ENCODE measurements at regions not wholly inside any gene's neighbourhood (a gene's known extent, or its start where the extent isn't known, plus 50 kb on each side); places are given as distances from the start of the nearest gene placed in this dataset.

- H3K36me3 ChIP-seq (ENCODE audit: control insufficient read depth in 2 of 3, insufficient read depth in 3 of 3, low read length in 3 of 3): no peaks in the 10 kb centered on the region
- TF ChIP-seq, protein P1, sequence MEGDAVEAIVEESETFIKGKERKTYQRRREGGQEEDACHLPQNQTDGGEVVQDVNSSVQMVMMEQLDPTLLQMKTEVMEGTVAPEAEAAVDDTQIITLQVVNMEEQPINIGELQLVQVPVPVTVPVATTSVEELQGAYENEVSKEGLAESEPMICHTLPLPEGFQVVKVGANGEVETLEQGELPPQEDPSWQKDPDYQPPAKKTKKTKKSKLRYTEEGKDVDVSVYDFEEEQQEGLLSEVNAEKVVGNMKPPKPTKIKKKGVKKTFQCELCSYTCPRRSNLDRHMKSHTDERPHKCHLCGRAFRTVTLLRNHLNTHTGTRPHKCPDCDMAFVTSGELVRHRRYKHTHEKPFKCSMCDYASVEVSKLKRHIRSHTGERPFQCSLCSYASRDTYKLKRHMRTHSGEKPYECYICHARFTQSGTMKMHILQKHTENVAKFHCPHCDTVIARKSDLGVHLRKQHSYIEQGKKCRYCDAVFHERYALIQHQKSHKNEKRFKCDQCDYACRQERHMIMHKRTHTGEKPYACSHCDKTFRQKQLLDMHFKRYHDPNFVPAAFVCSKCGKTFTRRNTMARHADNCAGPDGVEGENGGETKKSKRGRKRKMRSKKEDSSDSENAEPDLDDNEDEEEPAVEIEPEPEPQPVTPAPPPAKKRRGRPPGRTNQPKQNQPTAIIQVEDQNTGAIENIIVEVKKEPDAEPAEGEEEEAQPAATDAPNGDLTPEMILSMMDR (IDR thresholded peaks at IDR 0.05; ENCODE audit: borderline replicate concordance, extremely low read depth, insufficient read depth): no peak
- H3K9me3 ChIP-seq (ENCODE audit: control insufficient read depth in 2 of 3, insufficient read depth in 1 of 3, low read length in 3 of 3): peaks cover 0 to 2% (median 0%) of the 10 kb centered on the region in 3 donors
- FAIRE-seq (no peak), DNase-seq (no peak)
- intact Hi-C loops (cut with DNase I): no loop called here
- H3K4me3 ChIP-seq (ENCODE audit: low read length in 3 of 3): no peak overlapping the region
- H3K27ac ChIP-seq (ENCODE audit: low read depth in 2 of 2, low read length in 2 of 2): no peak overlapping the region
- H3K9ac ChIP-seq (ENCODE audit: low read length in 3 of 3): no peak overlapping the region
- H3K27me3 ChIP-seq (ENCODE audit: control insufficient read depth, insufficient read depth, low read length): no peaks in the 10 kb centered on the region
- H3K4me1 ChIP-seq (ENCODE audit: control insufficient read depth in 2 of 3, insufficient read depth in 2 of 3, low read depth in 1 of 3, low read length in 3 of 3): no peaks in the 10 kb centered on the region
These were observed 1570.0 kb upstream of the GOT2 start for GRCh38 chr16:60304066-60304465.

DNA sequence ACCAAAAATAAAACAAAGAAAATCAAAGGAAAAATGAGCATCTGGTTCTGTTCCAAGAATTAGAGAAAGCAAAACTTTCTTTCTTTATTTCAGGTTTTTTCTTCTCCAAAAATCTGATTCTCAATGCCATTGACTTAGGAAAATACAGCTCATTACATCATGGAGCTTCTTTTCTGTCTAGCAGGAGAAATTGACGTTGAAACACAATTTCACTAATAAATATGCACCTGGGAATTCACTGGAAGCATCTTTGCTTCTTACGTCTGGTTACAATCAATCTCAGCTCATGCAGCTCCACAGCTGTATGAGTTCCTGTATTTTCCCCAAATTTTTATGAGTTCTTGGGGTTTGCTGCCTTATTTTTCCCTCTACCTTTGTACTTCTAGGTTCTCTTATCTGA is 1568.6 kb upstream of the GOT2 start:
- intact Hi-C loops (cut with DNase I): no loop called here
- H3K27me3 ChIP-seq (ENCODE audit: control insufficient read depth, insufficient read depth, low read length): no peaks in the 10 kb centered on the region
- TF ChIP-seq, protein P1 (IDR thresholded peaks at IDR 0.05; ENCODE audit: borderline replicate concordance, extremely low read depth, insufficient read depth): no peak
- peaks cover 0 to 2% (median 0%) of the 10 kb centered on the region in 3 donors for H3K9me3 ChIP-seq (ENCODE audit: control insufficient read depth in 2 of 3, insufficient read depth in 1 of 3, low read length in 3 of 3)
- H3K4me1 ChIP-seq (ENCODE audit: control insufficient read depth in 2 of 3, insufficient read depth in 2 of 3, low read depth in 1 of 3, low read length in 3 of 3): no peaks in the 10 kb centered on the region
- no peak overlapping the region for H3K27ac ChIP-seq (ENCODE audit: low read depth in 2 of 2, low read length in 2 of 2)
- no peaks in the 10 kb centered on the region for H3K36me3 ChIP-seq (ENCODE audit: control insufficient read depth in 2 of 3, insufficient read depth in 3 of 3, low read length in 3 of 3)
- no peak overlapping the region for H3K4me3 ChIP-seq (ENCODE audit: low read length in 3 of 3)
- DNase-seq (no peak), FAIRE-seq (no peak)
- no peak overlapping the region for H3K9ac ChIP-seq (ENCODE audit: low read length in 3 of 3)

- Histone ChIP-seq H3K4me3 (ENCODE audit: low read length in 3 of 3) (no peak overlapping the region), H3K9me3 (ENCODE audit: control insufficient read depth in 2 of 3, insufficient read depth in 1 of 3, low read length in 3 of 3) (no peaks in the 10 kb centered on the region), H3K36me3 (ENCODE audit: control insufficient read depth in 2 of 3, insufficient read depth in 3 of 3, low read length in 3 of 3) (no peaks in the 10 kb centered on the region), H3K27ac (ENCODE audit: low read depth in 2 of 2, low read length in 2 of 2) (no peak overlapping the region), H3K27me3 (ENCODE audit: control insufficient read depth, insufficient read depth, low read length) (no peaks in the 10 kb centered on the region), H3K9ac (ENCODE audit: low read length in 3 of 3) (no peak overlapping the region), H3K4me1 (ENCODE audit: control insufficient read depth in 2 of 3, insufficient read depth in 2 of 3, low read depth in 1 of 3, low read length in 3 of 3) (no peaks in the 10 kb centered on the region)
- TF ChIP-seq, protein P1 (IDR thresholded peaks at IDR 0.05; ENCODE audit: borderline replicate concordance, extremely low read depth, insufficient read depth): no peak
- DNase-seq (no peak), FAIRE-seq (no peak)
- intact Hi-C loops (cut with DNase I): no loop called here
These were observed 1568.1 kb upstream of the GOT2 start for GRCh38 chr16:60302261-60302660.

- FAIRE-seq (no peak), DNase-seq (no peak)
- Histone ChIP-seq H3K27ac (ENCODE audit: low read depth in 2 of 2, low read length in 2 of 2) (no peak overlapping the region), H3K9ac (ENCODE audit: low read length in 3 of 3) (no peak overlapping the region), H3K27me3 (ENCODE audit: control insufficient read depth, insufficient read depth, low read length) (no peaks in the 10 kb centered on the region), H3K36me3 (ENCODE audit: control insufficient read depth in 2 of 3, insufficient read depth in 3 of 3, low read length in 3 of 3) (no peaks in the 10 kb centered on the region), H3K4me3 (ENCODE audit: low read length in 3 of 3) (no peak overlapping the region), H3K9me3 (ENCODE audit: control insufficient read depth in 2 of 3, insufficient read depth in 1 of 3, low read length in 3 of 3) (no peaks in the 10 kb centered on the region), H3K4me1 (ENCODE audit: control insufficient read depth in 2 of 3, insufficient read depth in 2 of 3, low read depth in 1 of 3, low read length in 3 of 3) (no peaks in the 10 kb centered on the region)
- intact Hi-C loops (cut with DNase I): no loop called here
- TF ChIP-seq, protein P1 (IDR thresholded peaks at IDR 0.05; ENCODE audit: borderline replicate concordance, extremely low read depth, insufficient read depth): no peak
These were observed 1565.2 kb upstream of the GOT2 start for GRCh38 chr16:60299241-60299776.

Measured in kidney (tissue), 13 donors.